ENCODE measurements at regions not wholly inside any gene's neighbourhood (a gene's known extent, or its start where the extent isn't known, plus 50 kb on each side); places are given as distances from the start of the nearest gene placed in this dataset.
A peak's percentile ranks its signal among the peaks of the same experiment; 100 is the strongest.

- Mint-ChIP-seq H3K27ac (no peak overlapping the region), H3K36me3 (ENCODE audit: low read depth) (no peaks in the 10 kb centered on the region), H3K4me3 (no peak overlapping the region), H3K4me1 (ENCODE audit: low read depth) (no peaks in the 10 kb centered on the region), H3K27me3 (peaks cover 10% of the 10 kb centered on the region), H3K9me3 (peaks cover 2% of the 10 kb centered on the region)
- no peak for DNase-seq
Observed at GRCh38 chr22:48319321-48320047, 1508.2 kb downstream of the BRD1 start.

- Mint-ChIP-seq H3K9me3 (no peaks in the 10 kb centered on the region), H3K36me3 (ENCODE audit: low read depth) (no peaks in the 10 kb centered on the region), H3K4me1 (ENCODE audit: low read depth) (no peaks in the 10 kb centered on the region), H3K27ac (no peak overlapping the region), H3K4me3 (no peak overlapping the region), H3K27me3 (peaks cover 9% of the 10 kb centered on the region)
- DNase-seq = no peak
Observed at GRCh38 chr22:48318575-48319320, 1508.9 kb downstream of the BRD1 start.

- H3K27ac Mint-ChIP-seq = no peak overlapping the region
- H3K4me1 Mint-ChIP-seq (ENCODE audit: low read depth) = no peaks in the 10 kb centered on the region
- no peaks in the 10 kb centered on the region for H3K36me3 Mint-ChIP-seq (ENCODE audit: low read depth)
- H3K4me3 Mint-ChIP-seq = no peak overlapping the region
- no peak for DNase-seq
- peaks cover 8% of the 10 kb centered on the region for H3K27me3 Mint-ChIP-seq
- H3K9me3 Mint-ChIP-seq = no peaks in the 10 kb centered on the region
Observed at GRCh38 chr22:48318173-48318572, 1509.5 kb downstream of the BRD1 start.

- Mint-ChIP-seq H3K4me1 (ENCODE audit: low read depth) (no peaks in the 10 kb centered on the region), H3K27ac (no peak overlapping the region), H3K9me3 (peaks cover 12% of the 10 kb centered on the region), H3K27me3 (peaks cover 8% of the 10 kb centered on the region), H3K4me3 (no peak overlapping the region), H3K36me3 (ENCODE audit: low read depth) (no peaks in the 10 kb centered on the region)
- DNase-seq = peak; percentile 12
Observed at GRCh38 chr22:48316257-48317250, 1511.1 kb downstream of the BRD1 start.

- peaks cover 12% of the 10 kb centered on the region for H3K9me3 Mint-ChIP-seq
- H3K27ac Mint-ChIP-seq = no peak overlapping the region
- H3K4me3 Mint-ChIP-seq = no peak overlapping the region
- no peaks in the 10 kb centered on the region for H3K36me3 Mint-ChIP-seq (ENCODE audit: low read depth)
- H3K27me3 Mint-ChIP-seq = peaks cover 8% of the 10 kb centered on the region
- H3K4me1 Mint-ChIP-seq (ENCODE audit: low read depth) = no peaks in the 10 kb centered on the region
- peak; percentile 15 for DNase-seq
Observed at GRCh38 chr22:48315439-48316256, 1512.0 kb downstream of the BRD1 start.

- Mint-ChIP-seq H3K36me3 (ENCODE audit: low read depth) (no peaks in the 10 kb centered on the region), H3K27me3 (no peaks in the 10 kb centered on the region), H3K9me3 (peaks cover 18% of the 10 kb centered on the region), H3K27ac (no peak overlapping the region), H3K4me1 (ENCODE audit: low read depth) (no peaks in the 10 kb centered on the region), H3K4me3 (no peak overlapping the region)
- DNase-seq = no peak
Observed at GRCh38 chr22:48314073-48314472, 1513.6 kb downstream of the BRD1 start.

- H3K9me3 Mint-ChIP-seq = peaks cover 18% of the 10 kb centered on the region
- H3K36me3 Mint-ChIP-seq (ENCODE audit: low read depth) = no peaks in the 10 kb centered on the region
- H3K27ac Mint-ChIP-seq = no peak overlapping the region
- no peak overlapping the region for H3K4me3 Mint-ChIP-seq
- H3K4me1 Mint-ChIP-seq (ENCODE audit: low read depth) = no peaks in the 10 kb centered on the region
- H3K27me3 Mint-ChIP-seq = no peaks in the 10 kb centered on the region
- DNase-seq = no peak
Observed at GRCh38 chr22:48313175-48313830, 1514.4 kb downstream of the BRD1 start.

GRCh38 chr22:48310740-48311139, 1516.9 kb downstream of the BRD1 start:
- no peak for DNase-seq
- H3K4me3 Mint-ChIP-seq = no peak overlapping the region
- H3K4me1 Mint-ChIP-seq (ENCODE audit: low read depth) = no peaks in the 10 kb centered on the region
- H3K27me3 Mint-ChIP-seq = no peaks in the 10 kb centered on the region
- H3K36me3 Mint-ChIP-seq (ENCODE audit: low read depth) = no peaks in the 10 kb centered on the region
- H3K9me3 Mint-ChIP-seq = peaks cover 18% of the 10 kb centered on the region
- no peak overlapping the region for H3K27ac Mint-ChIP-seq

GRCh38 chr22:48310289-48310688, 1517.4 kb downstream of the BRD1 start:
- Mint-ChIP-seq H3K27me3 (no peaks in the 10 kb centered on the region), H3K4me3 (no peak overlapping the region), H3K4me1 (ENCODE audit: low read depth) (no peaks in the 10 kb centered on the region), H3K9me3 (peaks cover 18% of the 10 kb centered on the region), H3K27ac (no peak overlapping the region), H3K36me3 (ENCODE audit: low read depth) (no peaks in the 10 kb centered on the region)
- DNase-seq = no peak

GRCh38 chr22:48309836-48310235, 1517.8 kb downstream of the BRD1 start:
- no peaks in the 10 kb centered on the region for H3K4me1 Mint-ChIP-seq (ENCODE audit: low read depth)
- peaks cover 18% of the 10 kb centered on the region for H3K9me3 Mint-ChIP-seq
- H3K4me3 Mint-ChIP-seq = no peak overlapping the region

GRCh38 chr22:48309115-48309705, 1518.5 kb downstream of the BRD1 start:
- H3K27ac Mint-ChIP-seq = no peak overlapping the region
- no peaks in the 10 kb centered on the region for H3K36me3 Mint-ChIP-seq (ENCODE audit: low read depth)
- H3K27me3 Mint-ChIP-seq = no peaks in the 10 kb centered on the region
- H3K4me1 Mint-ChIP-seq (ENCODE audit: low read depth) = no peaks in the 10 kb centered on the region
- DNase-seq = no peak
- H3K9me3 Mint-ChIP-seq = peaks cover 18% of the 10 kb centered on the region
- H3K4me3 Mint-ChIP-seq = no peak overlapping the region

More at GRCh38 chr22:48309836-48310235, 1517.8 kb downstream of the BRD1 start:
- Mint-ChIP-seq H3K27me3 (no peaks in the 10 kb centered on the region), H3K27ac (no peak overlapping the region), H3K36me3 (ENCODE audit: low read depth) (no peaks in the 10 kb centered on the region)
- no peak for DNase-seq

GRCh38 chr22:48307931-48308330, 1519.7 kb downstream of the BRD1 start:
- no peaks in the 10 kb centered on the region for H3K27me3 Mint-ChIP-seq
- no peaks in the 10 kb centered on the region for H3K36me3 Mint-ChIP-seq (ENCODE audit: low read depth)
- no peak overlapping the region for H3K4me3 Mint-ChIP-seq
- no peak for DNase-seq
- no peaks in the 10 kb centered on the region for H3K4me1 Mint-ChIP-seq (ENCODE audit: low read depth)
- no peak overlapping the region for H3K27ac Mint-ChIP-seq
- H3K9me3 Mint-ChIP-seq = peaks cover 15% of the 10 kb centered on the region

Measured in activated T-cell treated with anti-CD3 and anti-CD28 coated beads, Interleukin-2, amount 50 U/mL, for 24 hours (primary cell).